Thymus (tissue), 11 donors: ENCODE measurements at regions not wholly inside any gene's neighbourhood (a gene's known extent, or its start where the extent isn't known, plus 50 kb on each side); places are given as distances from the start of the nearest gene placed in this dataset.

Experiments used
- DNase-seq, 9 donors: peaks; one replicate each; pipeline ENCODE4 v3.0.0-alpha.2; 2013; ENCODE audit warnings: low spot score in 9 of 9, low read depth in 6 of 9, missing footprints in 1 of 9
- H3K27ac ChIP-seq, 2 donors: one replicate each; pipeline ENCODE4 v1.5.1; 2013; ENCODE audit warnings: control low read depth in 1 of 2, low read depth in 1 of 2, low read length in 1 of 2, mild to moderate bottlenecking in 1 of 2, moderate library complexity in 1 of 2
- H3K27me3 ChIP-seq, 2 donors: one replicate each; pipeline ENCODE4 v1.5.1; 2013; ENCODE audit warnings: low read length in 1 of 2; ENCODE audit not compliant: control insufficient read depth in 2 of 2, insufficient read depth in 1 of 2
- H3K36me3 ChIP-seq, 2 donors: one replicate each; pipeline ENCODE4 v1.5.1; 2013; ENCODE audit warnings: low read length in 1 of 2, mild to moderate bottlenecking in 1 of 2, moderate library complexity in 1 of 2; ENCODE audit not compliant: control insufficient read depth in 2 of 2, insufficient read depth in 2 of 2
- H3K4me1 ChIP-seq, 2 donors: one replicate each; pipeline ENCODE4 v1.5.1; 2013; ENCODE audit warnings: low read length in 2 of 2; ENCODE audit not compliant: control insufficient read depth in 2 of 2, insufficient read depth in 2 of 2
- H3K4me3 ChIP-seq, 2 donors: one replicate each; pipeline ENCODE4 v1.5.1; 2013; ENCODE audit warnings: low read length in 2 of 2, control low read depth in 1 of 2, mild to moderate bottlenecking in 1 of 2
- H3K9me3 ChIP-seq, 2 donors: one replicate each; pipeline ENCODE4 v1.5.1; 2013; ENCODE audit warnings: low read length in 1 of 2, mild to moderate bottlenecking in 1 of 2; ENCODE audit not compliant: control insufficient read depth in 2 of 2, insufficient read depth in 1 of 2
- WGBS: extraction: QIAGEN DNeasy Blood & Tissue Kit; methylation state at CpG from one replicate; pipeline ENCODE4 v1.1.7; 2013; 5-methylcytosine and 5-hydroxymethylcytosine counted together
- donor health status: healthy.

DNA sequence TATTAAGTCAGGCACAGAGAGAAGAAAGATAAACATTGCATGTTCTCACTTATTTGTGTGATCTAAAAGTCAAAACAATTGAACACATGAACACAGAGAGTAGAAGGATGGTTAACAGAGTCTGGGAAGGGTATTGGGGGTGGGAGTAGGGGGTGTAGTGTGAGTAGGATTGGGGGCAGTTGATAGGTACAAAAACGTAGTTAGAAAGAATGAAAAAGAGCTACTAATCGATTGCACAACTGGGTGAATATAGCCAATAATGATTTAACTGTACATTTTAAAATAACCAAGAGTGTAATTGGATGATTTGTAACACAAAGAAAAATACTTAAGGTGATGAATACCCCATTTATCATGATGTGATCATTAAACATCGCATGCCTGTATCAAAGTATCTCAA is 333.3 kb downstream of the HAO1 start:
- H3K27me3 ChIP-seq = no peaks in the 10 kb centered on the region
- WGBS = 94% methylated on average over 3 of the region's 3 CpGs
- H3K27ac ChIP-seq = no peak overlapping the region
- no peaks in the 10 kb centered on the region for H3K9me3 ChIP-seq
- no peak for DNase-seq
- H3K36me3 ChIP-seq = no peaks in the 10 kb centered on the region
- H3K4me3 ChIP-seq = no peak overlapping the region
- no peaks in the 10 kb centered on the region for H3K4me1 ChIP-seq

DNA sequence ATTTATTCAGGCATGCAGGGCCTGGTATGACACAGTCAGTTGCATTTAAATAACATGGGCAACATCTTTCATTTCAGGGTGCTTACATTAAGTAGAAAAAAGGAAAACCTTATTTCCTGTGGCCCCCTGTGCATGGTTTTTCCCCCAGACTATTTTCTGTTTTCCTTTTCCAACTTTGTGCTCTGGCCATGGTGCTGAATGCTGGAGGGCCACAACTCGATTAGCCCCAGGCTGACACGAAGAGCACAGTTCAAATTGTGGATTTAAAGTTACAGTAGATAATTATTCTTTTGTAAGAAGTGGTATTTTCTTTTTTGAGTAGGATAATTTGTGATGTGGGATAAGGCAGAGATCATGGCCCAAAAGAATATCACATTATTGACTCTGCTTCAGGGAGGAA is 332.0 kb downstream of the HAO1 start:
- DNase-seq = no peak
- Histone ChIP-seq H3K4me1 (no peaks in the 10 kb centered on the region), H3K27me3 (no peaks in the 10 kb centered on the region), H3K4me3 (no peak overlapping the region), H3K9me3 (no peaks in the 10 kb centered on the region), H3K27ac (no peak overlapping the region), H3K36me3 (no peaks in the 10 kb centered on the region)
- WGBS = 16% methylated on average over 2 of the region's 2 CpGs

- Histone ChIP-seq H3K4me1 (no peaks in the 10 kb centered on the region), H3K27me3 (no peaks in the 10 kb centered on the region), H3K27ac (no peak overlapping the region), H3K36me3 (no peaks in the 10 kb centered on the region), H3K9me3 (no peaks in the 10 kb centered on the region), H3K4me3 (no peak overlapping the region)
- no peak for DNase-seq
These were observed 331.0 kb downstream of the HAO1 start for GRCh38 chr20:7609251-7609650.

DNA sequence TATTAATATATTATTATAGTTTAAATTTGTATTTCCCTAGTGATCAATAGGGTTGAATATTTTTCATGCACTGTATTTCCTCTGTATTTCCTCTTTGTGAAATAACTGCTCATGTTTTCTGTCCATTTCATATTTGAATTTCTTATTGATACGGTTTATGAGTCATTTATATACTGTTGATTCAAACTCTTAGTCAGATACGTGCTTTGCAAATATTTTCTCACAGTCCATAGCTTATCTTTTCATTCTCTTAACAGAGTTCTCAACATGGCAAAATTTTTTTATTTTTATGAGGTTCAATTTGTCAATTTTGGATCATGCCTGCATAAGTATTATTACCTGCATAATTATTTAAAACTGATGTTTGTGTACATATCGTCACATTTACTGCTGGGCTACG is 329.6 kb downstream of the HAO1 start:
- Histone ChIP-seq H3K27ac (no peak overlapping the region), H3K4me3 (no peak overlapping the region), H3K36me3 (no peaks in the 10 kb centered on the region), H3K9me3 (no peaks in the 10 kb centered on the region), H3K4me1 (no peaks in the 10 kb centered on the region), H3K27me3 (no peaks in the 10 kb centered on the region)
- WGBS = 69% methylated on average over 4 of the region's 4 CpGs
- DNase-seq = no peak

DNA sequence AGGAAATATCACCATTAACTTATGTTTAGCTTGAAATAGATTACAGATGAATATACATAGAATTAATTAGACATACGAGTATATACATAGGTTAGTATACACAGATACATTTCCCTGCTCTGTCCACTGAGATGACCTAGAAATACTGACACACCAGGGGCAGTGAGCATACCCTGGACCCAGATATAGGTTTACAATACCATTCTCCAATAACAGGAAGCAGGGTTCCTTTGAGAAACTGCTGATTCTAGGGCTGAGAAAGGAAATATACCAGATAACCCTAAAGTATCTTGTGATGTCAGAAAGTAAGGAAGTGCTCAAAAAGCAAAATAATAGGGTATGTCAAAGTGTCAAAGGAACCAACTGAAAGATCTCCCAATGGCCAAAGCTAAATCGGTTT is 322.5 kb downstream of the HAO1 start:
- 76% methylated on average over 2 of the region's 2 CpGs for WGBS
- no peaks in the 10 kb centered on the region for H3K27me3 ChIP-seq

DNA sequence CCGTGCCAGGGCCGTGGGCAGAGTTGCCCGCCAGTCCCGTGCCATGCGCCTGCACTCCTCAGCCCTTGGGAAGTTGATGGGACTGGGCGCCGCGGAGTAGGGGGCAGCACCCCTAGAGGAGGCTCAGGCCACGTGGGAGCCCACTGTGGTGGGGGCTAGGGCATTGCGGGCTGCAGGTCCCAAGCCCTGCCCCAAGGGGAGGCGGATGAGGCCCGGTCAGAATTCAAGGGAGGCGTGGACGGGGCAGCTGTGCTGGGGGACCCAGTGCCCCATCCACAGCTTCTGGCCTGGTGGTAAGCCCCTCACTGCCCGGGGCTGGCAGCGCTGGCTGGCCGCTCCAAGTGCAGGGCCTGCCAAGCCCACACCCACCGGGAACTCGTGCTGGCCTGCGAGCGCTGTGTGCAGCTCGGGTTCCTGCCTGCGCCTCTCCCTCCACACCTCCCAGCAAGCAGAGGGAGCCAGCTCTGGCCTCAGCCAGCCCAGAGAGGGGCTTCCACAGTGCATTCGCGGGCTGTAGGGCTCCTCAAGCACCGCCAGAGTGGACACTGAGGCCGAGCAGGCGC is 317.8 kb downstream of the HAO1 start:
- 96% methylated on average over 28 of the region's 28 CpGs for WGBS
- Histone ChIP-seq H3K4me1 (no peaks in the 10 kb centered on the region), H3K36me3 (no peaks in the 10 kb centered on the region), H3K4me3 (no peak overlapping the region), H3K9me3 (peaks cover 0 to 5% of the 10 kb centered on the region in 2 donors), H3K27ac (no peak overlapping the region), H3K27me3 (no peaks in the 10 kb centered on the region)
- no peak for DNase-seq

More for the DNA sequence above, 322.5 kb downstream of the HAO1 start:
- Histone ChIP-seq H3K36me3 (no peaks in the 10 kb centered on the region), H3K4me1 (no peaks in the 10 kb centered on the region), H3K9me3 (peaks cover 0 to 5% of the 10 kb centered on the region in 2 donors), H3K27ac (no peak overlapping the region), H3K4me3 (no peak overlapping the region)
- no peak for DNase-seq

GRCh38 chr20:7624886-7625285 is 315.4 kb downstream of the HAO1 start:
- peaks cover 0 to 5% of the 10 kb centered on the region in 2 donors for H3K9me3 ChIP-seq
- H3K36me3 ChIP-seq = no peaks in the 10 kb centered on the region
- H3K27me3 ChIP-seq = no peaks in the 10 kb centered on the region
- H3K4me3 ChIP-seq = no peak overlapping the region
- H3K4me1 ChIP-seq = no peaks in the 10 kb centered on the region
- 80% methylated on average over 5 of the region's 5 CpGs for WGBS
- DNase-seq = no peak
- H3K27ac ChIP-seq = no peak overlapping the region

GRCh38 chr20:7627734-7628663 is 312.3 kb downstream of the HAO1 start:
- no peaks in the 10 kb centered on the region for H3K9me3 ChIP-seq
- H3K27ac ChIP-seq = no peak overlapping the region
- no peak for DNase-seq
- H3K4me1 ChIP-seq = no peaks in the 10 kb centered on the region
- 93% methylated on average over 5 of the region's 5 CpGs for WGBS
- H3K36me3 ChIP-seq = no peaks in the 10 kb centered on the region
- H3K27me3 ChIP-seq = no peaks in the 10 kb centered on the region
- no peak overlapping the region for H3K4me3 ChIP-seq

GRCh38 chr20:7629880-7630279 is 310.4 kb downstream of the HAO1 start:
- 38% methylated on average over 1 of the region's 1 CpG for WGBS
- Histone ChIP-seq H3K27ac (no peak overlapping the region), H3K9me3 (no peaks in the 10 kb centered on the region), H3K36me3 (no peaks in the 10 kb centered on the region), H3K4me1 (no peaks in the 10 kb centered on the region), H3K4me3 (no peak overlapping the region), H3K27me3 (no peaks in the 10 kb centered on the region)
- DNase-seq = no peak
